Fibroblast of lung (primary cell): ENCODE measurements at regions not wholly inside any gene's neighbourhood (a gene's known extent, or its start where the extent isn't known, plus 50 kb on each side); places are given as distances from the start of the nearest gene placed in this dataset.

Experiments used
- EZH2 ChIP-seq: IDR thresholded peaks from 2 replicates; pipeline ENCODE4 v1.5.1; 2012; ENCODE audit warnings: low read length, control low read depth, mild to moderate bottlenecking; ENCODE audit errors: missing control alignments
- TF ChIP-seq, protein P1 (sequence below), 2 donors: IDR thresholded peaks in 1 of 2; conservative IDR thresholded peaks in 1 of 2; 1 replicate in 1 of 2; 2 replicates in 1 of 2; pipeline ENCODE4 v1.5.1; 2011 to 2012; ENCODE audit warnings: low read length in 2 of 2, control low read depth in 1 of 2, inconsistent platforms in 1 of 2, low read depth in 1 of 2, mild to moderate bottlenecking in 1 of 2

DNA sequence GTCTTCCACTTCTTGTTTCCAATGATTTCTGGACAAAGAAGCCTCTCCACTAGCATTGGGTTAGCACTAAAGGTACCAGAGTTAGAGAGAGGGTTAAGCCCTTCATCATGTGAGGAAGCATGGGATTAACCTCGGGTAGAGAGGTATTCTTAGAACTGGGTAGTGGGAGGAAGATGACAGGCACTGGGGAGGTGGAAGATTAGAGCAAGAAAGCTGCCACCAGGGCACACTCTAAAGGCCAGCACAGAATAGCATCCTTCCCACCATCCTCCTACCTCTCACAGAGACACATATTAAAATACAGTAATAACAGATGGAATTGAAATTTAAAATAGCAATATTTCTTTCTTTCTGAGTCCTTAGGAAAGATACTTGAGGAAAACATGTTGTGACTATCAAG is 84.5 kb upstream of the PCDH20 start:
- TF ChIP-seq, protein P1, sequence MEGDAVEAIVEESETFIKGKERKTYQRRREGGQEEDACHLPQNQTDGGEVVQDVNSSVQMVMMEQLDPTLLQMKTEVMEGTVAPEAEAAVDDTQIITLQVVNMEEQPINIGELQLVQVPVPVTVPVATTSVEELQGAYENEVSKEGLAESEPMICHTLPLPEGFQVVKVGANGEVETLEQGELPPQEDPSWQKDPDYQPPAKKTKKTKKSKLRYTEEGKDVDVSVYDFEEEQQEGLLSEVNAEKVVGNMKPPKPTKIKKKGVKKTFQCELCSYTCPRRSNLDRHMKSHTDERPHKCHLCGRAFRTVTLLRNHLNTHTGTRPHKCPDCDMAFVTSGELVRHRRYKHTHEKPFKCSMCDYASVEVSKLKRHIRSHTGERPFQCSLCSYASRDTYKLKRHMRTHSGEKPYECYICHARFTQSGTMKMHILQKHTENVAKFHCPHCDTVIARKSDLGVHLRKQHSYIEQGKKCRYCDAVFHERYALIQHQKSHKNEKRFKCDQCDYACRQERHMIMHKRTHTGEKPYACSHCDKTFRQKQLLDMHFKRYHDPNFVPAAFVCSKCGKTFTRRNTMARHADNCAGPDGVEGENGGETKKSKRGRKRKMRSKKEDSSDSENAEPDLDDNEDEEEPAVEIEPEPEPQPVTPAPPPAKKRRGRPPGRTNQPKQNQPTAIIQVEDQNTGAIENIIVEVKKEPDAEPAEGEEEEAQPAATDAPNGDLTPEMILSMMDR (conservative IDR thresholded peaks at IDR 0.05 in 1 of 2, IDR thresholded peaks at IDR 0.05 in 1 of 2; ENCODE audit: low read depth in 1 of 2, low read length in 2 of 2) = no peak
- no peak for TF ChIP-seq EZH2
